H9 (cell line): ENCODE measurements at regions not wholly inside any gene's neighbourhood (a gene's known extent, or its start where the extent isn't known, plus 50 kb on each side); places are given as distances from the start of the nearest gene placed in this dataset.

Experiments used
- DNase-seq: peaks from one replicate; pipeline ENCODE4 v3.0.0-alpha.2; 2017
- H2AFZ ChIP-seq: one replicate; pipeline ENCODE4 v1.6.1; 2013; ENCODE audit warnings: mild to moderate bottlenecking, low read length, control low read depth, moderate library complexity
- H2AK5ac ChIP-seq: 2 replicates; pipeline ENCODE4 v1.6.1; 2013; ENCODE audit warnings: low read length, control low read depth, mixed read lengths; ENCODE audit not compliant: insufficient read length
- H2BK120ac ChIP-seq: one replicate; pipeline ENCODE4 v1.6.1; 2013; ENCODE audit warnings: low read depth, mild to moderate bottlenecking, low read length, control low read depth, inconsistent platforms; ENCODE audit not compliant: poor library complexity, severe bottlenecking
- H2BK12ac ChIP-seq: 2 replicates; pipeline ENCODE4 v1.6.1; 2013; ENCODE audit warnings: low read length, control low read depth, mixed read lengths, low read depth; ENCODE audit not compliant: insufficient read length
- H2BK15ac ChIP-seq: 2 replicates; pipeline ENCODE4 v1.6.1; 2013; ENCODE audit warnings: low read depth, low read length, control low read depth
- H2BK20ac ChIP-seq: one replicate; pipeline ENCODE4 v1.6.1; 2013; ENCODE audit warnings: low read depth, mild to moderate bottlenecking, low read length, control low read depth, inconsistent platforms; ENCODE audit not compliant: poor library complexity, severe bottlenecking
- H2BK5ac ChIP-seq: 2 replicates; pipeline ENCODE4 v1.6.1; 2013; ENCODE audit warnings: low read length, control low read depth, mixed read lengths; ENCODE audit not compliant: insufficient read length
- H3K14ac ChIP-seq: 2 replicates; pipeline ENCODE4 v1.6.1; 2013; ENCODE audit warnings: low read length, control low read depth; ENCODE audit not compliant: insufficient read depth
- H3K18ac ChIP-seq: 2 replicates; pipeline ENCODE4 v1.6.1; 2013; ENCODE audit warnings: low read depth, mild to moderate bottlenecking, mixed read lengths, low read length, control low read depth; ENCODE audit not compliant: insufficient read length
- H3K23ac ChIP-seq: 2 replicates; pipeline ENCODE4 v1.6.1; 2013; ENCODE audit warnings: low read length, control low read depth, mixed read lengths, low read depth; ENCODE audit not compliant: insufficient read length
- H3K23me2 ChIP-seq: 2 replicates; pipeline ENCODE4 v1.6.1; 2013; ENCODE audit warnings: low read depth, mild to moderate bottlenecking, mixed read lengths, low read length, control low read depth; ENCODE audit not compliant: insufficient read length, poor library complexity, severe bottlenecking
- H3K27ac ChIP-seq: 2 replicates; pipeline ENCODE4 v1.5.1; 2013; ENCODE audit warnings: low read length, control low read depth, mixed read lengths, low read depth; ENCODE audit not compliant: insufficient read length
- H3K27me3 ChIP-seq: 2 replicates; pipeline ENCODE4 v1.6.1; 2013; ENCODE audit warnings: low read length, control low read depth, inconsistent platforms; ENCODE audit not compliant: insufficient read depth
- H3K4ac ChIP-seq: 2 replicates; pipeline ENCODE4 v1.6.1; 2013; ENCODE audit warnings: low read depth, mild to moderate bottlenecking, control low read depth, inconsistent platforms, low read length, moderate library complexity
- H3K4me1 ChIP-seq: 2 replicates; pipeline ENCODE4 v1.6.1; 2013; ENCODE audit warnings: low read length, control low read depth, inconsistent platforms; ENCODE audit not compliant: insufficient read depth
- H3K4me2 ChIP-seq: 2 replicates; pipeline ENCODE4 v1.6.1; 2013; ENCODE audit warnings: low read length, control low read depth, mixed read lengths; ENCODE audit not compliant: insufficient read length, insufficient read depth
- H3K56ac ChIP-seq: 2 replicates; pipeline ENCODE4 v1.6.1; 2013; ENCODE audit warnings: low read depth, mild to moderate bottlenecking, mixed read lengths, low read length, control low read depth; ENCODE audit not compliant: insufficient read length
- H3K79me1 ChIP-seq: 2 replicates; pipeline ENCODE4 v1.6.1; 2013; ENCODE audit warnings: low read depth, mild to moderate bottlenecking, moderate library complexity, low read length, control low read depth, inconsistent platforms; ENCODE audit not compliant: insufficient read depth, poor library complexity, severe bottlenecking
- H3K79me2 ChIP-seq: 2 replicates; pipeline ENCODE4 v1.6.1; 2013; ENCODE audit warnings: low read length, control low read depth, inconsistent platforms; ENCODE audit not compliant: insufficient read depth
- H3K9ac ChIP-seq: 2 replicates; pipeline ENCODE4 v1.6.1; 2013; ENCODE audit warnings: low read length, control low read depth, mixed read lengths; ENCODE audit not compliant: insufficient read length; ENCODE audit errors: extremely low read depth
- H3K9me3 ChIP-seq: one replicate; pipeline ENCODE4 v1.6.1; 2013; ENCODE audit warnings: low read depth, low read length, inconsistent platforms; ENCODE audit not compliant: control insufficient read depth
- H3T11ph ChIP-seq: one replicate; pipeline ENCODE4 v1.6.1; 2013; ENCODE audit warnings: mild to moderate bottlenecking, low read length, control low read depth, inconsistent platforms
- H4K20me1 ChIP-seq: one replicate; pipeline ENCODE4 v1.6.1; 2013; ENCODE audit not compliant: control insufficient read depth, insufficient read length, insufficient read depth
- H4K5ac ChIP-seq: 2 replicates; pipeline ENCODE4 v1.6.1; 2013; ENCODE audit warnings: low read depth, mild to moderate bottlenecking, mixed read lengths, low read length, control low read depth; ENCODE audit not compliant: insufficient read length
- H4K8ac ChIP-seq: replicated peaks from 2 replicates; pipeline ENCODE4 v1.6.1; 2013; ENCODE audit warnings: low read length, control low read depth, mixed read lengths, low read depth; ENCODE audit not compliant: insufficient read length
- H4K91ac ChIP-seq: 2 replicates; pipeline ENCODE4 v1.6.1; 2013; ENCODE audit warnings: low read depth, mild to moderate bottlenecking, moderate library complexity, mixed read lengths, low read length, control low read depth; ENCODE audit not compliant: insufficient read length
- H3K27ac Mint-ChIP-seq, 3 experiments: 2 replicates in 2 of 3; 3 replicates in 1 of 3; pipeline ENCODE4 v1.8.0; 2020 to 2021; ENCODE audit warnings: mixed read lengths in 3 of 3, mild to moderate bottlenecking in 1 of 3, moderate library complexity in 1 of 3
- H3K27me3 Mint-ChIP-seq: 2 replicates; pipeline ENCODE4 v1.8.0; 2021; ENCODE audit warnings: low read depth, mild to moderate bottlenecking, moderate library complexity, mixed read lengths
- H3K36me3 Mint-ChIP-seq, 3 experiments: 2 replicates in 2 of 3; 3 replicates in 1 of 3; pipeline ENCODE4 v1.8.0; 2020 to 2021; ENCODE audit warnings: low read depth in 3 of 3, mixed read lengths in 3 of 3; ENCODE audit not compliant: insufficient read depth in 1 of 3
- H3K4me1 Mint-ChIP-seq, 2 experiments: 2 replicates each; pipeline ENCODE4 v1.8.0; 2020; ENCODE audit warnings: mixed read lengths in 2 of 2
- H3K4me3 Mint-ChIP-seq, 2 experiments: 2 replicates in 1 of 2; 3 replicates in 1 of 2; pipeline ENCODE4 v1.8.0; 2020 to 2021; ENCODE audit warnings: mild to moderate bottlenecking in 2 of 2, mixed read lengths in 2 of 2, moderate library complexity in 1 of 2
- H3K9me3 Mint-ChIP-seq, 2 experiments: 2 replicates in 1 of 2; 3 replicates in 1 of 2; pipeline ENCODE4 v1.8.0; 2020; ENCODE audit warnings: mild to moderate bottlenecking in 2 of 2, mixed read lengths in 2 of 2, moderate library complexity in 1 of 2
- CTCF ChIP-seq: fragments of 200-600 bp; sonication (generic); conservative IDR thresholded peaks from 3 replicates; pipeline ENCODE4 v1.8.0; 2021; ENCODE audit warnings: antibody characterized with exemption, mild to moderate bottlenecking
- WGBS: extraction: QIAGEN DNeasy Blood & Tissue Kit; methylation state at CpG from one replicate; pipeline ENCODE4 v1.1.7; 2013; ENCODE audit warnings: missing lambda C conversion rate, low lambda C conversion rate, mixed read lengths; ENCODE audit not compliant: insufficient read length; ENCODE audit errors: extremely low coverage; 5-methylcytosine and 5-hydroxymethylcytosine counted together

DNA sequence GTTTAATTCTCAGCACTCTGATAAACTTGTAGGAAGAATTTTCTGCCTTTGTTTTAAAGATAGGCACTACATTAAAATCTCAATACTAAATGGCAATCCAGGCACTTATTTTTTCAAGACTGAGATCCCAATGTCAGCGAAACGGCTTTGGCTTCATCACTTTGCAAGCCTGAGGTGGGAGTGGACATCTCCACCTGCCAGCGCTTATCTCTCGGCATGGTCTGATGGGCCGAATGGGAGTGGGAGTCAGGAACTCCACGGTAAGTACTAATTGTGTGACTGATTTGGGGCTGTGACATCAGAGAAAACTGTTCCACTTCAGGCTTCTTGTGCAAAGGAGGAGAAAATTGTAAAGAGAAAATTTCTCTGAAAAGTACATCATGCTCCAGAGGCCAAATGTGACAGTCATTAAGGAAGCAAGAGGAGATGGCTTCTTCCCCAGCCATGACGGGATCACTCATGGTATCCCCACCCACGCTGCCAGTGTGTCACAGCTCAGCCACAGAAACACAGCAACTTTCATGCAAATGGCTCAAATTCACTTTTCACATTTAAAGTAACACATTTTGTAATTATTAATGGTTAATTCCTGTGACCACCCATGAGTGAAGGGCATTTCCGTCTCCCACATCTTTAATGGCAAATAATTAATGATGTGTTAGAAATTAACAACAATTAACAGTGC, 385.5 kb upstream of the HNRNPA3 start:
- Mint-ChIP-seq H3K4me3 (no peak overlapping the region), H3K27me3 (peaks cover 1% of the 10 kb centered on the region), H3K4me1 (peaks cover 6 to 7% of the 10 kb centered on the region in 2 experiments; a peak in 2 of 4 replicates), H3K9me3 (no peaks in the 10 kb centered on the region), H3K36me3 (no peaks in the 10 kb centered on the region), H3K27ac (no peak overlapping the region; a peak in 1 of 7 replicates)
- DNase-seq, result no peak
- no peaks in the 10 kb centered on the region for H3K9me3 ChIP-seq
- no peak overlapping the region for H4K5ac ChIP-seq
- no peak overlapping the region for H3T11ph ChIP-seq
- no peak overlapping the region for H3K18ac ChIP-seq
- no peaks in the 10 kb centered on the region for H3K23me2 ChIP-seq
- no peak overlapping the region for H2BK20ac ChIP-seq
- no peak overlapping the region for H3K4me2 ChIP-seq
- H2AK5ac ChIP-seq, result no peak overlapping the region
- no peaks in the 10 kb centered on the region for H3K79me1 ChIP-seq
- no peak overlapping the region for H3K14ac ChIP-seq
- no peak overlapping the region for H3K4ac ChIP-seq
- WGBS, result no CpG with 5 or more reads among the region's 9 CpGs
- H4K8ac ChIP-seq, result no peak overlapping the region
- no peaks in the 10 kb centered on the region for H3K79me2 ChIP-seq
- H4K20me1 ChIP-seq, result no peaks in the 10 kb centered on the region
- no peak overlapping the region for H2AFZ ChIP-seq
- no peaks in the 10 kb centered on the region for H3K4me1 ChIP-seq
- H2BK15ac ChIP-seq, result no peak overlapping the region
- H2BK120ac ChIP-seq, result no peak overlapping the region
- no peak for TF ChIP-seq CTCF
- H4K91ac ChIP-seq, result no peak overlapping the region
- no peak overlapping the region for H3K56ac ChIP-seq
- H2BK12ac ChIP-seq, result no peak overlapping the region
- no peaks in the 10 kb centered on the region for H3K27me3 ChIP-seq
- no peak overlapping the region for H3K23ac ChIP-seq
- no peak overlapping the region for H3K27ac ChIP-seq
- H2BK5ac ChIP-seq, result no peak overlapping the region
- no peak overlapping the region for H3K9ac ChIP-seq
